ENCODE measurements at regions not wholly inside any gene's neighbourhood (a gene's known extent, or its start where the extent isn't known, plus 50 kb on each side); places are given as distances from the start of the nearest gene placed in this dataset.
A peak's percentile ranks its signal among the peaks of the same experiment; 100 is the strongest.

DNA sequence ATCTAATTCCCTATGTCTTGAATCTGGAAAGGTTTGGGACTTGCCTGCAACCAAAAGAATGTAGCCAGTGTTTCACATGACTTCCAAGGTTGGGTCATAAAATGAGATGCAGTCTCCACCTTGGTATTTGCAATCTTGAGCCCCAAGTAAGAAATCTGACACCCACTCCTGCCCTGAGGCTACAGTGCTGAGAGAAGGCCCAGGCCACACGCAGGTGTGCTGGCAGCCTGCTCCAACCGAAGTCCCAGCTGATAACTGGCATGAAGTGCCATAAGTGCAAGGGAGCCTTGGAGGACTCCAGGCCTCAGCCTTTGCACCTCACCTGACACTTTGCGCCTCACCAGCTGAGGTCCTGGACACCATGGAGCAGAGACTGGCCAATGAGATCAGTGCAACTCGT, 182.7 kb downstream of the ANAPC1 start:
- no peak overlapping the region for H3K4me3 ChIP-seq (ENCODE audit: low read depth, low read length)
- DNase-seq (ENCODE audit: low read depth) = no peak
- no peaks in the 10 kb centered on the region for H3K27me3 ChIP-seq (ENCODE audit: control insufficient read depth, insufficient read depth, low read length)
- TF ChIP-seq, protein P1, sequence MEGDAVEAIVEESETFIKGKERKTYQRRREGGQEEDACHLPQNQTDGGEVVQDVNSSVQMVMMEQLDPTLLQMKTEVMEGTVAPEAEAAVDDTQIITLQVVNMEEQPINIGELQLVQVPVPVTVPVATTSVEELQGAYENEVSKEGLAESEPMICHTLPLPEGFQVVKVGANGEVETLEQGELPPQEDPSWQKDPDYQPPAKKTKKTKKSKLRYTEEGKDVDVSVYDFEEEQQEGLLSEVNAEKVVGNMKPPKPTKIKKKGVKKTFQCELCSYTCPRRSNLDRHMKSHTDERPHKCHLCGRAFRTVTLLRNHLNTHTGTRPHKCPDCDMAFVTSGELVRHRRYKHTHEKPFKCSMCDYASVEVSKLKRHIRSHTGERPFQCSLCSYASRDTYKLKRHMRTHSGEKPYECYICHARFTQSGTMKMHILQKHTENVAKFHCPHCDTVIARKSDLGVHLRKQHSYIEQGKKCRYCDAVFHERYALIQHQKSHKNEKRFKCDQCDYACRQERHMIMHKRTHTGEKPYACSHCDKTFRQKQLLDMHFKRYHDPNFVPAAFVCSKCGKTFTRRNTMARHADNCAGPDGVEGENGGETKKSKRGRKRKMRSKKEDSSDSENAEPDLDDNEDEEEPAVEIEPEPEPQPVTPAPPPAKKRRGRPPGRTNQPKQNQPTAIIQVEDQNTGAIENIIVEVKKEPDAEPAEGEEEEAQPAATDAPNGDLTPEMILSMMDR (IDR thresholded peaks at IDR 0.05; ENCODE audit: insufficient read depth, low read length, poor library complexity, severe bottlenecking) = no peak
- H3K36me3 ChIP-seq (ENCODE audit: control insufficient read depth, insufficient read depth, low read length) = no peaks in the 10 kb centered on the region

DNA sequence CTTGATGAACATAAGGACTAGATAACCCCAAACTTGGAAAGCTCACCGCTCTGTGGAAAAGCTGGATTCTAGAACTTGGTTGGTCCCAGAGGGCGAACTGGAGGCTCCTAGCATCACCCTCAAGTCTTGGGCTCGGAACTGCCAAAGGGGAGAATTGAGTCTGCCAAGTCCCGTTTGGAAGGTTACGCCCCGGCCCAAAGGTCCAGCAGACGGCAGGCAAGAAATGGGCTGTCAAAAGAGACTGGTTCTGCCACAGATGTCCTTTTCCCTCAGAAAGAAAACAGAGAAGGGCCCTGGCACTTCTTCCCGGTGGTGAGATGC, 182.2 kb downstream of the ANAPC1 start:
- no peak for DNase-seq (ENCODE audit: low read depth)
- TF ChIP-seq, protein P1 (IDR thresholded peaks at IDR 0.05; ENCODE audit: insufficient read depth, low read length, poor library complexity, severe bottlenecking) = no peak
- Histone ChIP-seq H3K4me3 (ENCODE audit: low read depth, low read length) (no peak overlapping the region), H3K36me3 (ENCODE audit: control insufficient read depth, insufficient read depth, low read length) (no peaks in the 10 kb centered on the region), H3K27me3 (ENCODE audit: control insufficient read depth, insufficient read depth, low read length) (no peaks in the 10 kb centered on the region)

DNA sequence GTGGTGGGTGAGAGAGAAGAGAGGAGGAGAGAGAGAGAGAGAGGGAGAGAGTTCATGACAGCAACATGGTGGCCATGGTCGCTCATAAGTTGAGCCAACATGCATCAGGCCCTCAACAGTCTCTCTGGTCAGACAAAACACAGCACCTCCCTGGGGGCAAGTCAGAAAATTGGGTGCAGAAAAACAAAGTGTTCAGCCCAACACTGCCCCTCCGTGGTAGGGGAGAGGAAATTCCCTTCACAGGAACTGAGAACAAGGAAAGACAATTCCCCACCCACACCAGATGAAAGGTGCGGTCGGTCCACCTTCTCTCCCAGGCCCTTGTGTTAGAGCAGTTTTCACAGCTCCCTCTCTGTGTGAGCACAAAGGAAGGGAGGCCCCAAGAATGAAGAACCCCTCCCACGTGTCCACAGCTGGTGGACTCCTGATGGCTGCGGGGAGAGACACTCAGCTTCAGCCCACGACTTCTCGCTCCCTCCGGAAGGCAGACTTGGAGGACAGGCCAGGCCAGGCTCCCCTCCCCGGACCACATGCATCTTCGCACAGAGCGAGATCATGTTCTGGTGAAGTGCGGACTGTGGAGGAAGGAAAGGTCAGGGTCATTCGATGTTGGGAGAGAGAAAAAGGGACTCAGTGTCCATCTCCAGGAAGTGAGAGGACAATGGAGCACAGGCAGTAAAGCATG, 181.7 kb downstream of the ANAPC1 start:
- no peaks in the 10 kb centered on the region for H3K36me3 ChIP-seq (ENCODE audit: control insufficient read depth, insufficient read depth, low read length)
- H3K4me3 ChIP-seq (ENCODE audit: low read depth, low read length) = no peak overlapping the region
- DNase-seq (ENCODE audit: low read depth) = no peak
- TF ChIP-seq, protein P1 (IDR thresholded peaks at IDR 0.05; ENCODE audit: insufficient read depth, low read length, poor library complexity, severe bottlenecking) = peak; percentile 54
- no peaks in the 10 kb centered on the region for H3K27me3 ChIP-seq (ENCODE audit: control insufficient read depth, insufficient read depth, low read length)

DNA sequence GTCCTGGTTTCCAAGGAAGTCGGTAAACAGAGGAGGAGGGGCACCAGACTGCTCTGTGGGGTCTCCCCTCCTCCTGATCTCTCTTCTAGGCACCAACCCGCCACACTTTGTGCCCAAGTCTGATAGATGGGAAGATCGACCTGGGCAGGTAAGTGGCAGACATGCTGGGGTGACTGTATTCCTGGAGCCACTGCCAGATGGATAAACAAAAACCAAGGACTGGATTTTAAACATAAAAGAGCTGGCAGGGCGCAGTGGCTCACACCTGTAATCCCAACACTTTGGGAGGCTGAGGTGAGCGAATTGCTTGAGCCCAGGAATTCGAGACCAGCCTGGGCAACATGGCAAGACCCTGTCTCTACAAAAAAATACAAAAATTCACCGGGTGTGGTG, 181.2 kb downstream of the ANAPC1 start:
- H3K27me3 ChIP-seq (ENCODE audit: control insufficient read depth, insufficient read depth, low read length) = no peaks in the 10 kb centered on the region
- TF ChIP-seq, protein P1 (IDR thresholded peaks at IDR 0.05; ENCODE audit: insufficient read depth, low read length, poor library complexity, severe bottlenecking) = no peak
- DNase-seq (ENCODE audit: low read depth) = no peak
- no peaks in the 10 kb centered on the region for H3K36me3 ChIP-seq (ENCODE audit: control insufficient read depth, insufficient read depth, low read length)
- H3K4me3 ChIP-seq (ENCODE audit: low read depth, low read length) = no peak overlapping the region

DNA sequence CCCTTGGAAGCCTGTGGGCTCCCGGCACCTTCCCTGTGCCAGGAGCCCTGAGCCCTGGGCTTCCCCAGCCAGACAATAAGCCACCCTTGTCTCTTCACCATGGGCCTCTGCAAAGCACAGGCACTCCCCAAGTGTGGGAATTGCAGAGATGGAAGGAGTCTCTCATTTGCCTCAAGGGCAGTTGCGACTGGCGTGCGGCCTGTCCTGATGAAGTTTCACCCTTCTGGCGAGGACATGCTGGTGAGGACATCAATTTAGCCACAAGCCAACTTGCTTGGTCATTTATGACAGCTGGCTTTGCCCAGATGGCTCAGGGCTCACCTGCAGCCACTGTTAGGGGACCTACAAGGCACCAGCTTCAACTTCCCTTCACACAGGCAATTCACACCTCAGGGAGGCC, 180.2 kb downstream of the ANAPC1 start:
- DNase-seq (ENCODE audit: low read depth) = no peak
- no peaks in the 10 kb centered on the region for H3K36me3 ChIP-seq (ENCODE audit: control insufficient read depth, insufficient read depth, low read length)
- no peak overlapping the region for H3K4me3 ChIP-seq (ENCODE audit: low read depth, low read length)
- H3K27me3 ChIP-seq (ENCODE audit: control insufficient read depth, insufficient read depth, low read length) = no peaks in the 10 kb centered on the region
- TF ChIP-seq, protein P1 (IDR thresholded peaks at IDR 0.05; ENCODE audit: insufficient read depth, low read length, poor library complexity, severe bottlenecking) = no peak

DNA sequence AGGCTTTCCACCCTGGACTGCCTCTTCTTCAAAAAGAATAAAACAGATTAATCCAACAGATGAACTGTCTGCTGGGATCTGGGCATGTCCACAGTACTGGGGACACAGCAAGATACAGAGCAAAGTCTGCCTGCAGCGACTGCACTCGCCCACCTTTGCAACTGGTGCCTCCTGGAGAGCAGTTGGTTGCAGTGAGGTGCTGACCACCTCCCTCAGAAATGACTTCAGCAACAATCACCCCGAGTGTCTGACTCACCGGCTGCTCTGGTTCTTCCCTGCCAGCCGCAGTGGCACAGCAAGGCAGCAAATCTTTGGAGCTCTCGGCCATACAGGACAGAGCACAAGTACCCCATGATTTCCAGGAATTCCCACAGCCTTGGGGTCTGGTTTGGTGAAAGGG, 179.7 kb downstream of the ANAPC1 start:
- Histone ChIP-seq H3K36me3 (ENCODE audit: control insufficient read depth, insufficient read depth, low read length) (no peaks in the 10 kb centered on the region), H3K4me3 (ENCODE audit: low read depth, low read length) (no peak overlapping the region), H3K27me3 (ENCODE audit: control insufficient read depth, insufficient read depth, low read length) (no peaks in the 10 kb centered on the region)
- peak; percentile 82 for DNase-seq (ENCODE audit: low read depth)
- TF ChIP-seq, protein P1 (IDR thresholded peaks at IDR 0.05; ENCODE audit: insufficient read depth, low read length, poor library complexity, severe bottlenecking) = no peak

Measured in kidney epithelial cell (primary cell).